Keratinocyte (primary cell): ENCODE measurements at regions not wholly inside any gene's neighbourhood (a gene's known extent, or its start where the extent isn't known, plus 50 kb on each side); places are given as distances from the start of the nearest gene placed in this dataset.

ENCODE experiments used
- DNase-seq: peaks from one replicate; pipeline ENCODE4 v3.0.0-alpha.2; 2011; ENCODE audit warnings: low read depth, missing footprints, low spot score
- FAIRE-seq: peaks from 2 replicates; lab custom pipeline; 2011; peaks lifted over from hg19 to GRCh38; lab: Jason Lieb, UNC
- H2AFZ ChIP-seq: 2 replicates; pipeline ENCODE4 v1.6.0; 2012; ENCODE audit warnings: low read length, control low read depth, inconsistent platforms; ENCODE audit not compliant: control insufficient read depth
- H3K27ac ChIP-seq: 2 replicates; pipeline ENCODE4 v1.5.1; 2011; ENCODE audit warnings: low read length; ENCODE audit not compliant: control insufficient read depth, insufficient read depth
- H3K27me3 ChIP-seq: 3 replicates; pipeline ENCODE4 v1.6.0; 2011; ENCODE audit warnings: low read length; ENCODE audit not compliant: control insufficient read depth, insufficient read depth; ENCODE audit errors: extremely low read depth
- H3K36me3 ChIP-seq, 2 experiments: 2 replicates in 1 of 2; 3 replicates in 1 of 2; pipeline ENCODE4 v1.5.1; 2011; ENCODE audit warnings: low read length in 2 of 2, mild to moderate bottlenecking in 1 of 2; ENCODE audit not compliant: control insufficient read depth in 2 of 2, insufficient read depth in 2 of 2; ENCODE audit errors: extremely low read depth in 1 of 2
- H3K4me1 ChIP-seq: 3 replicates; pipeline ENCODE4 v1.5.1; 2011; ENCODE audit warnings: low read length; ENCODE audit not compliant: control insufficient read depth, insufficient read depth; ENCODE audit errors: extremely low read depth
- H3K4me2 ChIP-seq: 3 replicates; pipeline ENCODE4 v1.6.0; 2011; ENCODE audit warnings: low read depth, low read length; ENCODE audit not compliant: control insufficient read depth, insufficient read depth; ENCODE audit errors: extremely low read depth
- H3K4me3 ChIP-seq, 3 experiments: fragments of 200-600 bp in 1 of 3; sonication (generic) in 1 of 3; 2 replicates in 2 of 3; 3 replicates in 1 of 3; pipeline ENCODE4 v1.5.1; 2011 to 2016; ENCODE audit warnings: low read length in 3 of 3, mild to moderate bottlenecking in 3 of 3, control low read depth in 2 of 3, inconsistent platforms in 1 of 3, low read depth in 1 of 3, mixed read lengths in 1 of 3, mixed run types in 1 of 3, moderate library complexity in 1 of 3; ENCODE audit not compliant: control insufficient read depth in 2 of 3, insufficient read depth in 2 of 3; ENCODE audit errors: extremely low read depth in 1 of 3
- H3K79me2 ChIP-seq: 2 replicates; pipeline ENCODE4 v1.6.0; 2012; ENCODE audit warnings: low read length; ENCODE audit not compliant: control insufficient read depth, insufficient read depth
- H3K9ac ChIP-seq: 3 replicates; pipeline ENCODE4 v1.6.0; 2011; ENCODE audit warnings: low read length; ENCODE audit not compliant: control insufficient read depth, insufficient read depth; ENCODE audit errors: extremely low read depth
- H3K9me1 ChIP-seq: 3 replicates; pipeline ENCODE4 v1.6.0; 2011; ENCODE audit warnings: low read length; ENCODE audit not compliant: control insufficient read depth, insufficient read depth; ENCODE audit errors: extremely low read depth
- H3K9me3 ChIP-seq: 2 replicates; pipeline ENCODE4 v1.5.1; 2012; ENCODE audit warnings: low read depth, low read length; ENCODE audit not compliant: control insufficient read depth
- H4K20me1 ChIP-seq: 3 replicates; pipeline ENCODE4 v1.6.0; 2011; ENCODE audit warnings: low read length; ENCODE audit not compliant: control insufficient read depth, insufficient read depth; ENCODE audit errors: extremely low read depth
- CTCF ChIP-seq, 3 experiments: IDR thresholded peaks in 1 of 3; conservative IDR thresholded peaks in 1 of 3; optimal IDR thresholded peaks in 1 of 3; 2 replicates in 2 of 3; 3 replicates in 1 of 3; pipeline versions ENCODE3 to v1.5.1; 2011; ENCODE audit warnings: low read length in 3 of 3, mild to moderate bottlenecking in 3 of 3, moderate library complexity in 2 of 3, control low read depth in 1 of 3, inconsistent platforms in 1 of 3; ENCODE audit not compliant: insufficient read depth in 2 of 3; ENCODE audit errors: extremely low read depth in 1 of 3
- EZH2 ChIP-seq: IDR thresholded peaks from one replicate; pipeline ENCODE4 v1.6.1; 2012; ENCODE audit warnings: inconsistent platforms, mild to moderate bottlenecking, low read length, moderate library complexity
- dilution Hi-C: fragments of 300-500 bp; cut with MboI; formaldehyde crosslinking; loops from one replicate; pipeline ENCODE4 v1.7.0; 2020; ENCODE audit warnings: low sequenced_read_pairs; ENCODE audit not compliant: extremely low pct_ligation_motif_present

- TF ChIP-seq CTCF (optimal IDR thresholded peaks at IDR 0.05 in 1 of 3, IDR thresholded peaks at IDR 0.05 in 1 of 3, conservative IDR thresholded peaks at IDR 0.05 in 1 of 3; ENCODE audit: extremely low read depth in 1 of 3, insufficient read depth in 2 of 3, low read length in 3 of 3) (no peak), EZH2 (no peak)
- no peak overlapping the region for H3K9ac ChIP-seq
- no peak for FAIRE-seq
Measured at GRCh38 chr4:151485541-151486131, 76.7 kb downstream of the FHIP1A start.

GRCh38 chr4:151486168-151486567 lies 77.2 kb downstream of the FHIP1A start:
- H3K27ac ChIP-seq = no peak overlapping the region
- dilution Hi-C loops = no loop called here

More at GRCh38 chr4:151485541-151486131, 76.7 kb downstream of the FHIP1A start:
- peak overlapping the region; percentile 31 for H3K4me2 ChIP-seq
- H3K9me1 ChIP-seq = no peaks in the 10 kb centered on the region
- H3K4me3 ChIP-seq = no peak overlapping the region
- dilution Hi-C loops = no loop called here
- peaks cover 19% of the 10 kb centered on the region for H3K4me1 ChIP-seq
- peak overlapping the region; percentile 23 for H3K27ac ChIP-seq
- no peaks in the 10 kb centered on the region for H3K27me3 ChIP-seq
- no peaks in the 10 kb centered on the region for H3K36me3 ChIP-seq
- peaks cover 2% of the 10 kb centered on the region for H3K79me2 ChIP-seq
- H3K9me3 ChIP-seq = no peaks in the 10 kb centered on the region
- no peaks in the 10 kb centered on the region for H4K20me1 ChIP-seq
- peak; percentile 5 for DNase-seq
- H2AFZ ChIP-seq = no peak overlapping the region

More at GRCh38 chr4:151486168-151486567, 77.2 kb downstream of the FHIP1A start:
- Histone ChIP-seq H2AFZ (no peak overlapping the region), H3K79me2 (peaks cover 2% of the 10 kb centered on the region), H3K36me3 (no peaks in the 10 kb centered on the region), H3K4me3 (no peak overlapping the region), H3K4me1 (peaks cover 19% of the 10 kb centered on the region), H3K4me2 (no peak overlapping the region), H3K27me3 (no peaks in the 10 kb centered on the region), H3K9me3 (no peaks in the 10 kb centered on the region), H3K9ac (no peak overlapping the region), H4K20me1 (no peaks in the 10 kb centered on the region), H3K9me1 (no peaks in the 10 kb centered on the region)
- DNase-seq (no peak), FAIRE-seq (no peak)
- TF ChIP-seq CTCF (optimal IDR thresholded peaks at IDR 0.05 in 1 of 3, IDR thresholded peaks at IDR 0.05 in 1 of 3, conservative IDR thresholded peaks at IDR 0.05 in 1 of 3; ENCODE audit: extremely low read depth in 1 of 3, insufficient read depth in 2 of 3, low read length in 3 of 3) (no peak), EZH2 (no peak)
